PC-9 (cell line): ENCODE measurements at regions not wholly inside any gene's neighbourhood (a gene's known extent, or its start where the extent isn't known, plus 50 kb on each side); places are given as distances from the start of the nearest gene placed in this dataset.

Experiments used
- BruUV-seq: library from RNA; stranded (reverse); fragments of 400-500 nt; replicated peaks from 2 replicates; lab custom pipeline; 2021; lab: Mats Ljungman, UMichigan
- CTCF ChIA-PET: fragments of 300-600 bp; sonication (Branson Sonifier 250); formaldehyde crosslinking; loops from one replicate; lab custom pipeline; 2022; ENCODE audit warnings: antibody characterized with exemption; lab: Charles Lee
- POLR2A ChIA-PET: fragments of 300-600 bp; sonication (Branson Sonifier 250); formaldehyde crosslinking; loops from one replicate; lab custom pipeline; 2022; ENCODE audit warnings: antibody characterized with exemption; ENCODE audit not compliant: unreplicated experiment; lab: Charles Lee
- DNase-seq, 2 experiments: peaks; one replicate each; pipeline versions ENCODE4 v3.0.0 to v3.0.0-alpha.2; 2015 to 2022; ENCODE audit warnings: mixed read lengths in 1 of 2
- H2AFZ ChIP-seq: fragments of 200-600 bp; sonication (generic); 2 replicates; pipeline ENCODE4 v1.8.1; 2017; ENCODE audit warnings: antibody characterized with exemption
- H3F3A ChIP-seq: fragments of 200-600 bp; sonication (generic); 2 replicates; pipeline ENCODE4 v1.8.1; 2017; ENCODE audit warnings: antibody characterized with exemption, mild to moderate bottlenecking, low read depth; ENCODE audit not compliant: insufficient read depth
- H3K27ac ChIP-seq: fragments of 200-600 bp; sonication (generic); 2 replicates; pipeline ENCODE4 v1.6.1; 2016; ENCODE audit warnings: mixed run types
- H3K27me3 ChIP-seq: fragments of 200-600 bp; sonication (generic); 2 replicates; pipeline ENCODE4 v1.6.1; 2016; ENCODE audit warnings: low read depth, mixed run types; ENCODE audit not compliant: insufficient read depth
- H3K36me3 ChIP-seq: fragments of 200-600 bp; sonication (generic); 2 replicates; pipeline ENCODE4 v1.6.1; 2016; ENCODE audit warnings: low read depth, mixed run types
- H3K4me1 ChIP-seq: fragments of 200-600 bp; sonication (generic); replicated peaks from 2 replicates; pipeline ENCODE4 v1.6.1; 2016; ENCODE audit warnings: mixed run types; ENCODE audit not compliant: insufficient read depth
- H3K4me2 ChIP-seq: fragments of 200-600 bp; sonication (generic); 2 replicates; pipeline ENCODE4 v1.6.1; 2017; ENCODE audit warnings: mixed run types
- H3K4me3 ChIP-seq: fragments of 200-600 bp; sonication (generic); 2 replicates; pipeline ENCODE4 v1.6.1; 2016; ENCODE audit warnings: mixed run types
- H3K79me2 ChIP-seq: fragments of 200-600 bp; sonication (generic); 2 replicates; pipeline ENCODE4 v1.6.1; 2017; ENCODE audit warnings: low read depth, mixed run types
- H3K9me2 ChIP-seq: fragments of 200-600 bp; sonication (generic); 2 replicates; pipeline ENCODE4 v1.8.1; 2017; ENCODE audit warnings: mild to moderate bottlenecking; ENCODE audit not compliant: insufficient read depth
- H3K9me3 ChIP-seq: fragments of 200-600 bp; sonication (generic); 2 replicates; pipeline ENCODE4 v1.8.1; 2016; ENCODE audit warnings: low read depth; ENCODE audit not compliant: insufficient read depth
- H4K20me1 ChIP-seq: fragments of 200-600 bp; sonication (generic); 2 replicates; pipeline ENCODE4 v1.8.1; 2017; ENCODE audit not compliant: insufficient read depth
- CTCF ChIP-seq: fragments of 200-600 bp; sonication (generic); conservative IDR thresholded peaks from 2 replicates; pipeline ENCODE4 v1.6.1; 2017; ENCODE audit warnings: mixed run types, antibody characterized with exemption, mild to moderate bottlenecking, moderate library complexity
- EZH2 ChIP-seq: fragments of 200-600 bp; sonication (generic); IDR thresholded peaks from 2 replicates; pipeline ENCODE4 v1.8.0; 2017; ENCODE audit warnings: antibody characterized with exemption, low read depth
- intact Hi-C: fragments of 100-400 bp; cut with micrococcal nuclease; formaldehyde crosslinking; loops from one replicate; pipeline ENCODE4 v1.10.0; 2022; ENCODE audit not compliant: unreplicated experiment

GRCh38 chr1:231091831-231092301 lies 51.8 kb upstream of the FAM89A start:
- H3K79me2 ChIP-seq = no peaks in the 10 kb centered on the region
- no peak overlapping the region for H3K4me2 ChIP-seq
- intact Hi-C loops = no loop called here
- peaks cover 89% of the 10 kb centered on the region for H3K27me3 ChIP-seq
- no peaks in the 10 kb centered on the region; the same call in 1 of the 2 replicates for H4K20me1 ChIP-seq
- H3K36me3 ChIP-seq = no peaks in the 10 kb centered on the region
- H3K4me1 ChIP-seq = no peaks in the 10 kb centered on the region
- no peaks in the 10 kb centered on the region; the same call in 1 of the 2 replicates for H3K9me2 ChIP-seq
- H2AFZ ChIP-seq = no peak overlapping the region
- no TSS peak for BruUV-seq
- no peak for DNase-seq
- no peaks in the 10 kb centered on the region for H3K9me3 ChIP-seq
- H3F3A ChIP-seq = no peaks in the 10 kb centered on the region
- TF ChIP-seq EZH2 (no peak), CTCF (peak; percentile 70)
- CTCF ChIA-PET = no interaction called here
- no peak overlapping the region for H3K4me3 ChIP-seq
- no peak overlapping the region for H3K27ac ChIP-seq
- POLR2A ChIA-PET = no interaction called here

GRCh38 chr1:231091415-231091814 lies 51.4 kb upstream of the FAM89A start:
- H3K9me3 ChIP-seq = no peaks in the 10 kb centered on the region
- no peaks in the 10 kb centered on the region for H3F3A ChIP-seq
- no peaks in the 10 kb centered on the region; the same call in 1 of the 2 replicates for H4K20me1 ChIP-seq
- no peaks in the 10 kb centered on the region for H3K79me2 ChIP-seq
- no peak overlapping the region for H2AFZ ChIP-seq
- no peak for DNase-seq
- H3K4me3 ChIP-seq = no peak overlapping the region
- H3K36me3 ChIP-seq = no peaks in the 10 kb centered on the region
- intact Hi-C loops = no loop called here
- H3K9me2 ChIP-seq = no peaks in the 10 kb centered on the region; the same call in 1 of the 2 replicates
- H3K4me1 ChIP-seq = no peaks in the 10 kb centered on the region
- BruUV-seq = no TSS peak
- POLR2A ChIA-PET = no interaction called here
- no peak overlapping the region for H3K27ac ChIP-seq
- CTCF ChIA-PET = no interaction called here
- H3K27me3 ChIP-seq = peaks cover 87% of the 10 kb centered on the region
- H3K4me2 ChIP-seq = no peak overlapping the region
- TF ChIP-seq CTCF = no peak
- no peak for TF ChIP-seq EZH2
